ENCODE measurements at regions not wholly inside any gene's neighbourhood (a gene's known extent, or its start where the extent isn't known, plus 50 kb on each side); places are given as distances from the start of the nearest gene placed in this dataset.

- H3K9me2 ChIP-seq (replicated peaks; ENCODE audit: low read depth, low read length), result no peaks in the 10 kb centered on the region
- no peak overlapping the region for H3K4me2 ChIP-seq (ENCODE audit: low read depth, low read length, poor library complexity, severe bottlenecking)
- no peak overlapping the region for H3K9ac ChIP-seq (ENCODE audit: low read depth, low read length, poor library complexity, severe bottlenecking)
- H4K20me1 ChIP-seq (ENCODE audit: insufficient read depth, low read length, poor library complexity, severe bottlenecking), result no peaks in the 10 kb centered on the region
- TF ChIP-seq, protein P1, sequence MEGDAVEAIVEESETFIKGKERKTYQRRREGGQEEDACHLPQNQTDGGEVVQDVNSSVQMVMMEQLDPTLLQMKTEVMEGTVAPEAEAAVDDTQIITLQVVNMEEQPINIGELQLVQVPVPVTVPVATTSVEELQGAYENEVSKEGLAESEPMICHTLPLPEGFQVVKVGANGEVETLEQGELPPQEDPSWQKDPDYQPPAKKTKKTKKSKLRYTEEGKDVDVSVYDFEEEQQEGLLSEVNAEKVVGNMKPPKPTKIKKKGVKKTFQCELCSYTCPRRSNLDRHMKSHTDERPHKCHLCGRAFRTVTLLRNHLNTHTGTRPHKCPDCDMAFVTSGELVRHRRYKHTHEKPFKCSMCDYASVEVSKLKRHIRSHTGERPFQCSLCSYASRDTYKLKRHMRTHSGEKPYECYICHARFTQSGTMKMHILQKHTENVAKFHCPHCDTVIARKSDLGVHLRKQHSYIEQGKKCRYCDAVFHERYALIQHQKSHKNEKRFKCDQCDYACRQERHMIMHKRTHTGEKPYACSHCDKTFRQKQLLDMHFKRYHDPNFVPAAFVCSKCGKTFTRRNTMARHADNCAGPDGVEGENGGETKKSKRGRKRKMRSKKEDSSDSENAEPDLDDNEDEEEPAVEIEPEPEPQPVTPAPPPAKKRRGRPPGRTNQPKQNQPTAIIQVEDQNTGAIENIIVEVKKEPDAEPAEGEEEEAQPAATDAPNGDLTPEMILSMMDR (conservative IDR thresholded peaks at IDR 0.05; ENCODE audit: low read length), result no peak
- no peak for TF ChIP-seq EZH2phosphoT487 (IDR thresholded peaks at IDR 0.05; ENCODE audit: borderline replicate concordance)
- no peaks in the 10 kb centered on the region for H3K79me2 ChIP-seq (ENCODE audit: insufficient read depth, low read length)
- H3F3A ChIP-seq (ENCODE audit: low read depth), result no peaks in the 10 kb centered on the region
- H3K36me3 ChIP-seq (ENCODE audit: insufficient read depth, low read length), result no peaks in the 10 kb centered on the region
- H3K4me3 ChIP-seq (ENCODE audit: low read length, poor library complexity, severe bottlenecking), result no peak overlapping the region
- H3K27me3 ChIP-seq (ENCODE audit: insufficient read depth, low read length, poor library complexity, severe bottlenecking), result no peaks in the 10 kb centered on the region
- no peaks in the 10 kb centered on the region for H3K9me3 ChIP-seq (ENCODE audit: insufficient read depth, low read depth, low read length)
- no peaks in the 10 kb centered on the region for H3K4me1 ChIP-seq (ENCODE audit: insufficient read depth, low read length, poor library complexity, severe bottlenecking)
- H2AFZ ChIP-seq (ENCODE audit: low read length), result no peak overlapping the region
Measured at GRCh38 chr13:62551588-62551987, 1135.9 kb upstream of the PCDH20 start.

DNA sequence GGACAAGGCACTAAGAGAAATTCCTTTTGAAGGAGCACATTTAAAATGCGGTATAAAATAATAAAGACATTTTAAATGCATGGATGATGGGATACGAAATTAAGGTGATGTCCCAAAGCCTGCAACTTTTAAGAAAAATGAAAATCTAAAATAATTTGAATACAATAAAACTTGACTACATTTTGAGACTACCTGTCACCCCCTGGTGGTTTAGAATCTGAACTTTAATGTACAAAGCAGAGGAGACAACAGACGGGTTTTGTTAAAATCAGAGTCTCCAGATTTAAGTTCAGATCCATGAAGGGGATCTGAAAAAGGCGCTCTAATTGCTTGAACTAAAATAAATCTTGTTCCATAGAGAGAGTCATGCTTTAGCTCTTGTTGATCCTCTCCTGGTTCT is 1129.3 kb upstream of the PCDH20 start:
- Histone ChIP-seq H3K9me3 (ENCODE audit: insufficient read depth, low read depth, low read length) (no peaks in the 10 kb centered on the region), H4K20me1 (ENCODE audit: insufficient read depth, low read length, poor library complexity, severe bottlenecking) (no peaks in the 10 kb centered on the region), H3K4me3 (ENCODE audit: low read length, poor library complexity, severe bottlenecking) (no peak overlapping the region), H2AFZ (ENCODE audit: low read length) (no peak overlapping the region), H3K4me1 (ENCODE audit: insufficient read depth, low read length, poor library complexity, severe bottlenecking) (no peaks in the 10 kb centered on the region), H3K9ac (ENCODE audit: low read depth, low read length, poor library complexity, severe bottlenecking) (no peak overlapping the region), H3K36me3 (ENCODE audit: insufficient read depth, low read length) (no peaks in the 10 kb centered on the region), H3K9me2 (replicated peaks; ENCODE audit: low read depth, low read length) (no peaks in the 10 kb centered on the region), H3K27me3 (ENCODE audit: insufficient read depth, low read length, poor library complexity, severe bottlenecking) (no peaks in the 10 kb centered on the region), H3F3A (ENCODE audit: low read depth) (no peaks in the 10 kb centered on the region), H3K4me2 (ENCODE audit: low read depth, low read length, poor library complexity, severe bottlenecking) (no peak overlapping the region), H3K79me2 (ENCODE audit: insufficient read depth, low read length) (no peaks in the 10 kb centered on the region)
- TF ChIP-seq, protein P1 (conservative IDR thresholded peaks at IDR 0.05; ENCODE audit: low read length), result no peak; the same call in 1 of the 2 replicates
- TF ChIP-seq EZH2phosphoT487 (IDR thresholded peaks at IDR 0.05; ENCODE audit: borderline replicate concordance), result no peak

GRCh38 chr13:62537593-62537992 is 1121.9 kb upstream of the PCDH20 start:
- Histone ChIP-seq H3K4me3 (ENCODE audit: low read length, poor library complexity, severe bottlenecking) (no peak overlapping the region), H3K9ac (ENCODE audit: low read depth, low read length, poor library complexity, severe bottlenecking) (no peak overlapping the region)
- TF ChIP-seq, protein P1 (conservative IDR thresholded peaks at IDR 0.05; ENCODE audit: low read length), result no peak
- no peak for TF ChIP-seq EZH2phosphoT487 (IDR thresholded peaks at IDR 0.05; ENCODE audit: borderline replicate concordance)

More at GRCh38 chr13:62537593-62537992, 1121.9 kb upstream of the PCDH20 start:
- Histone ChIP-seq H3K9me2 (replicated peaks; ENCODE audit: low read depth, low read length) (no peaks in the 10 kb centered on the region), H3K9me3 (ENCODE audit: insufficient read depth, low read depth, low read length) (no peaks in the 10 kb centered on the region), H3K4me1 (ENCODE audit: insufficient read depth, low read length, poor library complexity, severe bottlenecking) (no peaks in the 10 kb centered on the region), H4K20me1 (ENCODE audit: insufficient read depth, low read length, poor library complexity, severe bottlenecking) (no peaks in the 10 kb centered on the region), H3K27me3 (ENCODE audit: insufficient read depth, low read length, poor library complexity, severe bottlenecking) (no peaks in the 10 kb centered on the region), H3K79me2 (ENCODE audit: insufficient read depth, low read length) (no peaks in the 10 kb centered on the region), H3K36me3 (ENCODE audit: insufficient read depth, low read length) (no peaks in the 10 kb centered on the region), H2AFZ (ENCODE audit: low read length) (no peak overlapping the region), H3K4me2 (ENCODE audit: low read depth, low read length, poor library complexity, severe bottlenecking) (no peak overlapping the region), H3F3A (ENCODE audit: low read depth) (no peaks in the 10 kb centered on the region)

All from Loucy (cell line).